CD4-positive, alpha-beta T cell (primary cell): ENCODE measurements at regions not wholly inside any gene's neighbourhood (a gene's known extent, or its start where the extent isn't known, plus 50 kb on each side); places are given as distances from the start of the nearest gene placed in this dataset.

Source experiments
- ATAC-seq: fragments of 200-7000 bp; cut with Tn5 transposase; one replicate; pipeline ENCODE4 v1.10.0; 2022; ENCODE audit warnings: mild to moderate bottlenecking; ENCODE audit not compliant: poor library complexity
- CTCF ChIA-PET: fragments of 350-600 bp; sonication (Branson Sonifier 250); formaldehyde crosslinking; loops from one replicate; lab custom pipeline; 2021; ENCODE audit warnings: antibody characterized with exemption, inconsistent platforms; lab: Charles Lee
- POLR2A ChIA-PET: fragments of 350-600 bp; sonication (Branson Sonifier 250); formaldehyde crosslinking; loops from one replicate; lab custom pipeline; 2021; ENCODE audit warnings: antibody characterized with exemption, inconsistent platforms; lab: Charles Lee
- DNase-seq, 14 experiments: peaks; one replicate each; pipeline ENCODE4 v3.0.0-alpha.2; 2013 to 2020; ENCODE audit warnings: mixed read lengths in 2 of 14
- H3K27ac ChIP-seq, 2 donors: one replicate each; pipeline versions ENCODE4 v1.5.1 to v1.7.0; 2013; ENCODE audit warnings: low read length in 2 of 2, low read depth in 1 of 2, mild to moderate bottlenecking in 1 of 2
- H3K27me3 ChIP-seq, 2 experiments: 1 replicate in 1 of 2; 2 replicates in 1 of 2; pipeline versions ENCODE4 v1.6.1 to v1.7.0; 2013; ENCODE audit warnings: low read length in 2 of 2, control low read depth in 1 of 2, mild to moderate bottlenecking in 1 of 2, moderate library complexity in 1 of 2; ENCODE audit not compliant: insufficient read depth in 2 of 2, control insufficient read depth in 1 of 2
- H3K36me3 ChIP-seq: one replicate; pipeline ENCODE4 v1.6.1; 2013; ENCODE audit warnings: low read length, control low read depth; ENCODE audit not compliant: insufficient read depth
- H3K4me1 ChIP-seq: one replicate; pipeline ENCODE4 v1.6.1; 2013; ENCODE audit warnings: low read length, control low read depth; ENCODE audit not compliant: insufficient read depth
- H3K4me3 ChIP-seq: one replicate; pipeline ENCODE4 v1.5.1; 2013; ENCODE audit warnings: mild to moderate bottlenecking, low read length, moderate library complexity
- H3K9me3 ChIP-seq, 2 experiments: 1 replicate in 1 of 2; 2 replicates in 1 of 2; pipeline versions ENCODE4 v1.6.1 to v1.7.0; 2013; ENCODE audit warnings: low read length in 2 of 2, mild to moderate bottlenecking in 2 of 2, control low read depth in 1 of 2, moderate library complexity in 1 of 2; ENCODE audit not compliant: control insufficient read depth in 1 of 2, insufficient read depth in 1 of 2
- H3K27ac Mint-ChIP-seq: one replicate; pipeline ENCODE4 v1.8.0; 2020; ENCODE audit warnings: mixed read lengths
- H3K27me3 Mint-ChIP-seq: one replicate; pipeline ENCODE4 v1.8.0; 2021; ENCODE audit warnings: mixed read lengths
- H3K36me3 Mint-ChIP-seq: one replicate; pipeline ENCODE4 v1.8.0; 2021; ENCODE audit warnings: low read depth, mixed read lengths
- H3K4me1 Mint-ChIP-seq: one replicate; pipeline ENCODE4 v1.8.0; 2021; ENCODE audit warnings: low read depth, mixed read lengths
- H3K4me3 Mint-ChIP-seq: one replicate; pipeline ENCODE4 v1.8.0; 2020; ENCODE audit warnings: mild to moderate bottlenecking, mixed read lengths
- H3K9me3 Mint-ChIP-seq: one replicate; pipeline ENCODE4 v1.8.0; 2020; ENCODE audit warnings: mixed read lengths
- intact Hi-C, 2 experiments: fragments of 100-400 bp; cut with DNase I in 1 of 2; cut with micrococcal nuclease in 1 of 2; formaldehyde crosslinking; loops; one replicate each; pipeline versions ENCODE4 v1.15.1 to v1.9.0; 2023 to 2025; cut with DNase I, micrococcal nuclease
- TF ChIP-seq, protein P1 (sequence below): fragments of 200-600 bp; IDR thresholded peaks from one replicate; pipeline ENCODE4 v1.8.0; 2022; ENCODE audit warnings: antibody characterized with exemption, mild to moderate bottlenecking

DNA sequence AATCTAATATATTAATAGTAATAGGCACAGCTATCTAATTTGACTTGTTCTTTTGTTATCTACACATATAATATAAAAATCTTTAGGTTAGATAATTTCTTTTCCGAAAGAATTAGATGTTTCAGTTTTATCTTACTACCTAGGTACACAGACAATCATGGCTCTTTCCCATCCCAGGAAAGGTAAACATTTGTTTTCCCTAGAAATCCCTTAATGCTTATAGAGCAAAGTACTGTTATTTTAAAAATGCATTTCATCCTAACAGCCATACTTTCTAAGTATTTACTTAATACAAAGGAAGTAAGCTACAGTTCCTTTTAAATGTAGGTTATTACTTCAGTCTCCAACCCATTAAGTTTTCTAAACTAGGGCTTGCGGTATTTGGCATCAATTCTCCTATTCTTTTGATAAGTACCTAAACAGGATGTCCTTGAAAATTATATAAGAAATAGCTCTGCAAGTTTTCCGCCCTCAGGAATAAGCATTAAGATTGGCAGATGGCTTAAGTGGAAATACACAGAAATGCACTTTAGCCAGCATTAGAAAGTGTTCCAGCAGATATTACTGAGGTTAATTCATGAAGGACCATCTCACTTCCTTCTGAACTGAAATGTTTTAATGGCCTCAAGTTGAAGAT is 616.2 kb upstream of the SPRY2 start:
- ChIA-PET POLR2A (no interaction called here), CTCF (no interaction called here)
- no peak overlapping the region for H3K27ac ChIP-seq
- DNase-seq (no peak), ATAC-seq (no peak)
- no peaks in the 10 kb centered on the region for H3K27me3 Mint-ChIP-seq
- no peak overlapping the region for H3K4me3 Mint-ChIP-seq
- H3K9me3 Mint-ChIP-seq, result peaks cover 4% of the 10 kb centered on the region
- H3K4me3 ChIP-seq, result no peak overlapping the region
- intact Hi-C loops, result no loop called here
- no peaks in the 10 kb centered on the region for H3K9me3 ChIP-seq
- no peaks in the 10 kb centered on the region for H3K36me3 Mint-ChIP-seq
- no peaks in the 10 kb centered on the region for H3K4me1 ChIP-seq
- H3K4me1 Mint-ChIP-seq, result no peaks in the 10 kb centered on the region
- no peaks in the 10 kb centered on the region for H3K36me3 ChIP-seq
- no peak overlapping the region for H3K27ac Mint-ChIP-seq
- H3K27me3 ChIP-seq, result no peaks in the 10 kb centered on the region
- TF ChIP-seq, protein P1, sequence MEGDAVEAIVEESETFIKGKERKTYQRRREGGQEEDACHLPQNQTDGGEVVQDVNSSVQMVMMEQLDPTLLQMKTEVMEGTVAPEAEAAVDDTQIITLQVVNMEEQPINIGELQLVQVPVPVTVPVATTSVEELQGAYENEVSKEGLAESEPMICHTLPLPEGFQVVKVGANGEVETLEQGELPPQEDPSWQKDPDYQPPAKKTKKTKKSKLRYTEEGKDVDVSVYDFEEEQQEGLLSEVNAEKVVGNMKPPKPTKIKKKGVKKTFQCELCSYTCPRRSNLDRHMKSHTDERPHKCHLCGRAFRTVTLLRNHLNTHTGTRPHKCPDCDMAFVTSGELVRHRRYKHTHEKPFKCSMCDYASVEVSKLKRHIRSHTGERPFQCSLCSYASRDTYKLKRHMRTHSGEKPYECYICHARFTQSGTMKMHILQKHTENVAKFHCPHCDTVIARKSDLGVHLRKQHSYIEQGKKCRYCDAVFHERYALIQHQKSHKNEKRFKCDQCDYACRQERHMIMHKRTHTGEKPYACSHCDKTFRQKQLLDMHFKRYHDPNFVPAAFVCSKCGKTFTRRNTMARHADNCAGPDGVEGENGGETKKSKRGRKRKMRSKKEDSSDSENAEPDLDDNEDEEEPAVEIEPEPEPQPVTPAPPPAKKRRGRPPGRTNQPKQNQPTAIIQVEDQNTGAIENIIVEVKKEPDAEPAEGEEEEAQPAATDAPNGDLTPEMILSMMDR, result no peak

DNA sequence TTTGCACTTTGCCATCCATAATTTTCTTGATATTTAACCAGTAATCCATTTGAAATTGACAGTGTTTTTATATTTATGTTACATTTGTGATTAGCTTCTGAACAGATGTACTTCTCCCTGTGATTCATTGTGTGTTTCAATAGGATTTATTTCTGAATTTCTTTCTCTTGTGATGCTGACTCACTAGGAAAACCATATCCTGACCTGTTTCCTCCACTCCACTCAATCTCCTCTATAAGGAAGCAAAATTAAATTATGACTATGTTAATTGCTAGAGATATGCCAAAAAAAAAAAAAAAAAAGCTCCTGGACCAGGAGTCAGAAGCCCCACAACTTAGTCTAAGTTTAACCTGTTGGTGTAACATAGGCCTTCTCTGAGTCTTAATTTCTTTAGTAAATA is 614.6 kb upstream of the SPRY2 start:
- DNase-seq (no peak), ATAC-seq (no peak)
- H3K4me1 ChIP-seq, result no peaks in the 10 kb centered on the region
- no peaks in the 10 kb centered on the region for H3K9me3 ChIP-seq
- Mint-ChIP-seq H3K27ac (no peak overlapping the region), H3K4me1 (no peaks in the 10 kb centered on the region), H3K27me3 (no peaks in the 10 kb centered on the region), H3K4me3 (no peak overlapping the region), H3K9me3 (peaks cover 4% of the 10 kb centered on the region), H3K36me3 (no peaks in the 10 kb centered on the region)
- ChIA-PET POLR2A (no interaction called here), CTCF (no interaction called here)
- intact Hi-C loops, result no loop called here
- no peak overlapping the region for H3K4me3 ChIP-seq
- TF ChIP-seq, protein P1, result no peak
- H3K27me3 ChIP-seq, result no peaks in the 10 kb centered on the region
- no peaks in the 10 kb centered on the region for H3K36me3 ChIP-seq
- H3K27ac ChIP-seq, result no peak overlapping the region

DNA sequence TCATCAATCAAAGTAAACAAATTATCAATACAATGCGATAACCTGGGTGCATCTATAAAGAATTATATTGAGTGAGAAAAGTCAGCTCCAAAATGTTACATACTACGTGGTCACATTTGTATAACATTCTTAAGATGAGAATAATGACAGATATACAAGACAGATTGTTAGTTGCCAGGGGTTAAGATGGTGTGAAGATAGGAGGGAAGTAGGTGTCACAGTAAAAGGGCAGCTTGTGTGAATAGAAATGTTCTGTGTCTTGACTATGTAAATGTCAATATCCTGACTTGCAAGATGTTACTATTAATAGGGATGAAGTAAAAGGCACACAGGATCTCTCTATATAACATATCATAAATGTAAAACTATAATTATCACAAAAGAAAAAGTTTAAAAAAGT is 611.2 kb upstream of the SPRY2 start:
- ATAC-seq (no peak), DNase-seq (peak in 1 of 14 experiments; percentile 1)
- POLR2A ChIA-PET, result no interaction called here
- no peaks in the 10 kb centered on the region for H3K36me3 Mint-ChIP-seq
- Histone ChIP-seq H3K4me1 (no peaks in the 10 kb centered on the region), H3K27me3 (no peaks in the 10 kb centered on the region), H3K36me3 (no peaks in the 10 kb centered on the region), H3K27ac (no peak overlapping the region), H3K9me3 (no peaks in the 10 kb centered on the region), H3K4me3 (no peak overlapping the region)
- peaks cover 2% of the 10 kb centered on the region for H3K9me3 Mint-ChIP-seq
- TF ChIP-seq, protein P1, result no peak
- no peak overlapping the region for H3K27ac Mint-ChIP-seq
- CTCF ChIA-PET, result no interaction called here
- H3K27me3 Mint-ChIP-seq, result no peaks in the 10 kb centered on the region
- no peaks in the 10 kb centered on the region for H3K4me1 Mint-ChIP-seq
- H3K4me3 Mint-ChIP-seq, result no peak overlapping the region
- intact Hi-C loops, result no loop called here
